GM18520 (cell line): ENCODE measurements at regions not wholly inside any gene's neighbourhood (a gene's known extent, or its start where the extent isn't known, plus 50 kb on each side); places are given as distances from the start of the nearest gene placed in this dataset.
"Not testable (repeated sequence)": the region's sequence is repeated elsewhere in the genome, so short reads cannot be mapped to it uniquely, and the experiment has no call there.

Experiments used
- ATAC-seq: cut with Tn5 transposase; IDR thresholded peaks from one replicate; pipeline ENCODE4 v1.9.1; 2021; ENCODE audit not compliant: unreplicated experiment

- no peak for ATAC-seq
Measured at GRCh38 chr3:35045118-35045517, 594.2 kb upstream of the ARPP21 start.

GRCh38 chr3:35064761-35065160 lies 574.6 kb upstream of the ARPP21 start:
- ATAC-seq: no peak

- no peak for ATAC-seq
Measured at GRCh38 chr3:35065891-35066290, 573.4 kb upstream of the ARPP21 start.

- ATAC-seq: no peak
Measured at GRCh38 chr3:35067750-35068149, 571.6 kb upstream of the ARPP21 start.

- no peak for ATAC-seq
Measured at GRCh38 chr3:35070088-35070487, 569.2 kb upstream of the ARPP21 start.

- ATAC-seq: no peak
Measured at GRCh38 chr3:35071772-35072171, 567.6 kb upstream of the ARPP21 start.

- ATAC-seq: no peak
Measured at GRCh38 chr3:35078780-35079179, 560.5 kb upstream of the ARPP21 start.

GRCh38 chr3:35079403-35079802 lies 559.9 kb upstream of the ARPP21 start:
- ATAC-seq: no peak

GRCh38 chr3:35081899-35082298 lies 557.4 kb upstream of the ARPP21 start:
- no peak for ATAC-seq

GRCh38 chr3:35088943-35089342 lies 550.4 kb upstream of the ARPP21 start:
- no peak for ATAC-seq

GRCh38 chr3:35114686-35115085 lies 524.6 kb upstream of the ARPP21 start:
- no peak for ATAC-seq

GRCh38 chr3:35120026-35120425 lies 519.3 kb upstream of the ARPP21 start:
- no peak for ATAC-seq

GRCh38 chr3:35137612-35138011 lies 501.7 kb upstream of the ARPP21 start:
- no peak for ATAC-seq

- ATAC-seq: no peak
Measured at GRCh38 chr3:35141406-35141805, 497.9 kb upstream of the ARPP21 start.

- no peak for ATAC-seq
Measured at GRCh38 chr3:35144011-35144410, 495.3 kb upstream of the ARPP21 start.

GRCh38 chr3:35146256-35147035 lies 492.9 kb upstream of the ARPP21 start:
- not testable (repeated sequence) for ATAC-seq

GRCh38 chr3:35183927-35184675 lies 455.2 kb upstream of the ARPP21 start:
- ATAC-seq: no peak

GRCh38 chr3:35184775-35185174 lies 454.6 kb upstream of the ARPP21 start:
- no peak for ATAC-seq

GRCh38 chr3:35187908-35188307 lies 451.4 kb upstream of the ARPP21 start:
- no peak for ATAC-seq

- ATAC-seq: no peak
Measured at GRCh38 chr3:35194666-35195065, 444.7 kb upstream of the ARPP21 start.

GRCh38 chr3:35198857-35199256 lies 440.5 kb upstream of the ARPP21 start:
- ATAC-seq: no peak

- no peak for ATAC-seq
Measured at GRCh38 chr3:35200056-35200455, 439.3 kb upstream of the ARPP21 start.
